Karpas-422 (cell line): ENCODE measurements at regions not wholly inside any gene's neighbourhood (a gene's known extent, or its start where the extent isn't known, plus 50 kb on each side); places are given as distances from the start of the nearest gene placed in this dataset.

Experiments used
- DNase-seq: peaks from one replicate; pipeline ENCODE4 v3.0.0-alpha.2; 2015
- H2AFZ ChIP-seq: fragments of 200-600 bp; sonication (generic); 2 replicates; pipeline ENCODE4 v1.6.1; 2014; ENCODE audit warnings: antibody characterized with exemption, low read length, mixed read lengths
- H3K27ac ChIP-seq: fragments of 200-600 bp; sonication (generic); 2 replicates; pipeline ENCODE4 v1.5.1; 2014; ENCODE audit warnings: mild to moderate bottlenecking, low read length, moderate library complexity
- H3K27me3 ChIP-seq: fragments of 200-600 bp; sonication (generic); 2 replicates; pipeline ENCODE4 v1.6.1; 2014; ENCODE audit warnings: low read length, mixed read lengths
- H3K36me3 ChIP-seq: fragments of 200-600 bp; sonication (generic); 2 replicates; pipeline ENCODE4 v1.6.1; 2014; ENCODE audit warnings: low read length, mixed read lengths; ENCODE audit not compliant: insufficient read depth
- H3K4me1 ChIP-seq: fragments of 200-600 bp; sonication (generic); 2 replicates; pipeline ENCODE4 v1.6.1; 2014; ENCODE audit warnings: mild to moderate bottlenecking, low read length, mixed read lengths
- H3K4me2 ChIP-seq: fragments of 200-600 bp; sonication (generic); 2 replicates; pipeline ENCODE4 v1.6.1; 2014; ENCODE audit warnings: low read length, low read depth, mild to moderate bottlenecking; ENCODE audit not compliant: poor library complexity, severe bottlenecking
- H3K4me3 ChIP-seq: fragments of 200-600 bp; sonication (generic); 2 replicates; pipeline ENCODE4 v1.5.1; 2014; ENCODE audit warnings: mild to moderate bottlenecking, antibody characterized with exemption, low read length, mixed read lengths
- H3K79me2 ChIP-seq: fragments of 200-600 bp; sonication (generic); 2 replicates; pipeline ENCODE4 v1.6.1; 2014; ENCODE audit warnings: mild to moderate bottlenecking, low read length, mixed read lengths
- H3K9ac ChIP-seq: fragments of 200-600 bp; sonication (generic); 2 replicates; pipeline ENCODE4 v1.6.0; 2014; ENCODE audit warnings: low read length
- H3K9me2 ChIP-seq: fragments of 200-600 bp; sonication (generic), shearing (Covaris generic); replicated peaks from 2 replicates; pipeline ENCODE4 v1.6.0; 2014; ENCODE audit warnings: mild to moderate bottlenecking, low read length, moderate library complexity; ENCODE audit not compliant: insufficient read depth
- H3K9me3 ChIP-seq: fragments of 300-700, 200-600 bp; sonication (generic); 2 replicates; pipeline ENCODE4 v1.6.1; 2014; ENCODE audit warnings: low read length, mixed read lengths
- H4K20me1 ChIP-seq: fragments of 200-600 bp; sonication (generic); 2 replicates; pipeline ENCODE4 v1.6.1; 2014; ENCODE audit warnings: mild to moderate bottlenecking, antibody characterized with exemption, low read length, low read depth; ENCODE audit not compliant: insufficient read depth

- H3K27ac ChIP-seq = no peak overlapping the region
- no peak overlapping the region for H3K4me2 ChIP-seq
- no peak overlapping the region for H3K9ac ChIP-seq
- no peaks in the 10 kb centered on the region for H4K20me1 ChIP-seq
- H3K4me3 ChIP-seq = no peak overlapping the region
- no peak for DNase-seq
- peaks cover 4% of the 10 kb centered on the region; the same call in 1 of the 2 replicates for H3K9me2 ChIP-seq
- H3K4me1 ChIP-seq = no peaks in the 10 kb centered on the region
- no peak overlapping the region for H2AFZ ChIP-seq
- no peaks in the 10 kb centered on the region for H3K27me3 ChIP-seq
- no peaks in the 10 kb centered on the region for H3K79me2 ChIP-seq
- H3K36me3 ChIP-seq = no peaks in the 10 kb centered on the region
- no peaks in the 10 kb centered on the region for H3K9me3 ChIP-seq
Measured at GRCh38 chr18:30481871-30482270, 560.7 kb downstream of the DSC3 start.

DNA sequence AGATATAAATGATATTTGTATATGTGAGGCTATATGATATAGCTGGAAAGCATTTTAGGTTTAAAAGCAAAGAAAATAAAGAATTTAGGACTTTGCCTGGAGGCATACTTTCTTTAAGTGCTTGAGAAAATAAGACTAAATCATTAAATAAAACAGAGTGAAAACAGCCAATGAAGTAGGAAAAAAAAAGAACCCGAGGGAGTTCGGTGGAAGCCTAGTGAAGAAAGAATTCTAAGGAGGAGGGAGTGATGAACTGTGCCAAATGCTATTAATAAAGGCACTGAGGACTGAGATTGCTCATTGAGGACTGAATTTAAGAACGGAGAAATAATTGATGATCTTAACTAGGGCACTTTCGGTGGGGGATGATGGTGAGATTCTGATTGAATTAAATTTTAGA, 573.5 kb downstream of the DSC3 start:
- H2AFZ ChIP-seq = no peak overlapping the region
- H3K79me2 ChIP-seq = no peaks in the 10 kb centered on the region
- H3K4me2 ChIP-seq = no peak overlapping the region
- H3K4me3 ChIP-seq = no peak overlapping the region
- H3K27ac ChIP-seq = no peak overlapping the region
- no peak overlapping the region for H3K9ac ChIP-seq
- no peaks in the 10 kb centered on the region for H3K9me3 ChIP-seq
- no peaks in the 10 kb centered on the region for H3K4me1 ChIP-seq
- H3K36me3 ChIP-seq = no peaks in the 10 kb centered on the region
- no peaks in the 10 kb centered on the region for H3K27me3 ChIP-seq
- no peaks in the 10 kb centered on the region for H4K20me1 ChIP-seq
- no peak for DNase-seq
- no peaks in the 10 kb centered on the region for H3K9me2 ChIP-seq

DNA sequence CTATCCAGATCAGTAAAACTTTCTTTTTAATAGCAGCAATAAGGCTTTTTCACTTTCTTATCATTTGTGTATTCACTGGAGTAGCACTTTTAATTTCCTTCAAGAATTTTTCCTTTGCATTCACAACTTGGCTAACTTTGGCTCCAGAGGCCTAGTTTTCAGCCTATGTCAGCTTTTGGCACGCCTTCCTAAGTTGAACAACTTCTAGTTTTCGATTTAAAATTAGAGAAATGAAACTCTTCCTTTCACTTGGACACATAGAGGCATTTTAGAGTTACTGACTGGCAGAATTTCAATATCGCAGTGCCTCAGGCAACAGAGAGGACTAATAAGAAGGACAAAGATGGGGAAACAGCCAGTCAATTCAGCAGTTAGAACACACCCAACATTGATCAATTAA, 577.4 kb downstream of the DSC3 start:
- Histone ChIP-seq H2AFZ (no peak overlapping the region), H3K27ac (no peak overlapping the region), H3K4me3 (no peak overlapping the region), H3K9me3 (no peaks in the 10 kb centered on the region), H3K27me3 (no peaks in the 10 kb centered on the region), H3K9ac (no peak overlapping the region), H4K20me1 (no peaks in the 10 kb centered on the region), H3K4me1 (no peaks in the 10 kb centered on the region), H3K36me3 (no peaks in the 10 kb centered on the region), H3K9me2 (no peaks in the 10 kb centered on the region), H3K4me2 (no peak overlapping the region), H3K79me2 (no peaks in the 10 kb centered on the region)
- DNase-seq = no peak

DNA sequence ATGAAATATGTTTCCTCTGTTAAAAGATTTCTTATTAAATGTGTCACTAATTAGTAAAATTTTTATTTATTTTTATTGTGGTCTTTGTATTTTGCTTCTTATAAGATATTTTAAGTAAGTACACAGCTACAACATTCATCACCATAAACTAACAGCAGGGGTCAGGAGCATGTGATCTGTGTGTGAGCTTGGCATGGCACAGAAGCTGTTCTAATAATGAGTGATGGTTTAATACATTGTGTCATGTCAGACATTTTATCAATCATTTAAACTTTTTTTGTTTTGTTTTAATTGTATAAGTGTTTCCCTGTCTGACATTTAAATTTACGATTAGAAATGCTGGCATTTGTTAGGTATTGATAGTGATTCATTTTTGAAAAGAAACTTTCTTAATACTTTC, 585.4 kb downstream of the DSC3 start:
- Histone ChIP-seq H3K4me2 (no peak overlapping the region), H4K20me1 (no peaks in the 10 kb centered on the region), H3K4me1 (no peaks in the 10 kb centered on the region), H3K4me3 (no peak overlapping the region), H3K9me2 (no peaks in the 10 kb centered on the region), H3K36me3 (no peaks in the 10 kb centered on the region), H3K79me2 (no peaks in the 10 kb centered on the region), H3K9me3 (no peaks in the 10 kb centered on the region), H3K9ac (no peak overlapping the region), H2AFZ (no peak overlapping the region), H3K27me3 (no peaks in the 10 kb centered on the region), H3K27ac (no peak overlapping the region)
- DNase-seq = no peak

DNA sequence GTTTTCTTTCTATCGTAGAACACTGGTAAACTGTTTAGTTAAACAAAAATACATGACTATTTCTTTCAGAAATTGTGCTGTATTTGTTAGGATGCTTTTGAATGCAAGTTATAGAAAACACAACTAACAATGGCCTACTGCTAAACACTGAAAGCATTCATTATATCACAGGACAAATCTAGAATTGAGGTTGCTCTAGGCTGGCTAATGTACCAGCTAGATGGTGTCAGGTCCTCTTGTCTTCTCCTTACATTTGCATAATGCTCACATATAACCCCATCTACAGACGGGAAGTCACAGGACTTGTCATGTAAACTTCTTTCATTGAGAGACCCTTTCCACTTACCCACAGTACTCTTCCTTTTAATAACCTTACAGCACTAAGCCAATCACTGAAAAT, 586.8 kb downstream of the DSC3 start:
- no peak for DNase-seq
- H4K20me1 ChIP-seq = no peaks in the 10 kb centered on the region
- H3K4me1 ChIP-seq = no peaks in the 10 kb centered on the region
- no peaks in the 10 kb centered on the region for H3K79me2 ChIP-seq
- H3K9me3 ChIP-seq = no peaks in the 10 kb centered on the region
- no peak overlapping the region for H3K4me2 ChIP-seq
- H3K27ac ChIP-seq = no peak overlapping the region
- no peaks in the 10 kb centered on the region for H3K9me2 ChIP-seq
- no peak overlapping the region for H3K4me3 ChIP-seq
- no peaks in the 10 kb centered on the region for H3K27me3 ChIP-seq
- no peak overlapping the region for H3K9ac ChIP-seq
- H2AFZ ChIP-seq = no peak overlapping the region
- no peaks in the 10 kb centered on the region for H3K36me3 ChIP-seq

DNA sequence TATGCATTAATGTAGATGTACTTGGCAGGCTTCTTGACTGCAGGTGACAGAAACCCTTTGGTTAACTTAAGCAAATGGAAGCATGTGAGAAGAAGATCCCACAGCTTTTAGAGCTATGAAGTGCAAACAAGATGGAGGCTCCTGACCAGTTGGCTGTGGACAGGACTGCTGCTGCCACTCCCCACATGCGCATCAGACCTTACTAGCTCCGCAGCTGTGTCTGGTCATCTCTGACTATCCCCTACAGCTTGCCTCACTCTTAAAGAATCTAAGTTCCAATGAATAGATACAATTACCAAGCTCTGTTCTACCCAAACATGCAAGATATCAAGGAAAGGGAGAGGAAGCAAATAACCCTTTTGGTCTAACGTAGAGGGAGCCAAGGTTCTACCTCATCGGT, 587.6 kb downstream of the DSC3 start:
- Histone ChIP-seq H4K20me1 (no peaks in the 10 kb centered on the region), H2AFZ (no peak overlapping the region), H3K79me2 (no peaks in the 10 kb centered on the region), H3K9me3 (no peaks in the 10 kb centered on the region), H3K4me1 (no peaks in the 10 kb centered on the region), H3K27ac (no peak overlapping the region), H3K9me2 (no peaks in the 10 kb centered on the region), H3K9ac (no peak overlapping the region), H3K36me3 (no peaks in the 10 kb centered on the region), H3K4me3 (no peak overlapping the region), H3K27me3 (no peaks in the 10 kb centered on the region), H3K4me2 (no peak overlapping the region)
- DNase-seq = no peak

GRCh38 chr18:30451981-30452380, 590.6 kb downstream of the DSC3 start:
- H3K36me3 ChIP-seq = no peaks in the 10 kb centered on the region
- H3K4me3 ChIP-seq = no peak overlapping the region
- no peak overlapping the region for H2AFZ ChIP-seq
- no peaks in the 10 kb centered on the region for H4K20me1 ChIP-seq
- H3K79me2 ChIP-seq = no peaks in the 10 kb centered on the region
- no peaks in the 10 kb centered on the region for H3K9me2 ChIP-seq
- H3K27me3 ChIP-seq = no peaks in the 10 kb centered on the region
- no peaks in the 10 kb centered on the region for H3K4me1 ChIP-seq
- H3K4me2 ChIP-seq = no peak overlapping the region
- no peak overlapping the region for H3K9ac ChIP-seq
- no peak overlapping the region for H3K27ac ChIP-seq
- DNase-seq = no peak
- no peaks in the 10 kb centered on the region for H3K9me3 ChIP-seq

GRCh38 chr18:30450927-30451326, 591.6 kb downstream of the DSC3 start:
- Histone ChIP-seq H3K4me1 (no peaks in the 10 kb centered on the region), H3K9me2 (no peaks in the 10 kb centered on the region), H4K20me1 (no peaks in the 10 kb centered on the region), H3K9me3 (no peaks in the 10 kb centered on the region), H3K27me3 (no peaks in the 10 kb centered on the region), H3K27ac (no peak overlapping the region), H2AFZ (no peak overlapping the region), H3K4me2 (no peak overlapping the region), H3K36me3 (no peaks in the 10 kb centered on the region), H3K9ac (no peak overlapping the region), H3K4me3 (no peak overlapping the region), H3K79me2 (no peaks in the 10 kb centered on the region)
- DNase-seq = no peak

- H3K27me3 ChIP-seq = no peaks in the 10 kb centered on the region
- no peaks in the 10 kb centered on the region for H3K4me1 ChIP-seq
- H3K4me2 ChIP-seq = no peak overlapping the region
- H3K4me3 ChIP-seq = no peak overlapping the region
- peaks cover 5% of the 10 kb centered on the region for H3K9me3 ChIP-seq
- no peak overlapping the region for H2AFZ ChIP-seq
- no peak for DNase-seq
- no peaks in the 10 kb centered on the region for H3K9me2 ChIP-seq
- H3K27ac ChIP-seq = no peak overlapping the region
- H3K36me3 ChIP-seq = no peaks in the 10 kb centered on the region
- H3K9ac ChIP-seq = no peak overlapping the region
- H3K79me2 ChIP-seq = no peaks in the 10 kb centered on the region
- H4K20me1 ChIP-seq = no peaks in the 10 kb centered on the region
Measured at GRCh38 chr18:30446605-30447004, 595.9 kb downstream of the DSC3 start.
